Lower lobe of right lung (tissue), 2 donors: ENCODE measurements at regions not wholly inside any gene's neighbourhood (a gene's known extent, or its start where the extent isn't known, plus 50 kb on each side); places are given as distances from the start of the nearest gene placed in this dataset.
"Not testable (repeated sequence)": the region's sequence is repeated elsewhere in the genome, so short reads cannot be mapped to it uniquely, and the experiment has no call there.

Experiments
- ATAC-seq, 2 donors: fragments of 200-7000 bp; cut with Tn5 transposase; one replicate each; pipeline ENCODE4 v1.9.1; 2020 to 2022; ENCODE audit warnings: mild to moderate bottlenecking in 2 of 2, moderate library complexity in 2 of 2
- DNase-seq: peaks from one replicate; pipeline ENCODE4 v3.0.0-alpha.2; 2020
- H3K27ac ChIP-seq: fragments of 200-600 bp; one replicate; pipeline ENCODE4 v1.8.0; 2022
- H3K27me3 ChIP-seq: fragments of 200-600 bp; one replicate; pipeline ENCODE4 v1.8.0; 2022; ENCODE audit warnings: low read depth
- H3K36me3 ChIP-seq: fragments of 200-600 bp; one replicate; pipeline ENCODE4 v1.8.0; 2022; ENCODE audit warnings: mild to moderate bottlenecking
- H3K4me1 ChIP-seq: fragments of 200-600 bp; one replicate; pipeline ENCODE4 v1.8.0; 2022
- H3K4me3 ChIP-seq: fragments of 200-600 bp; one replicate; pipeline ENCODE4 v1.8.0; 2022; ENCODE audit warnings: mild to moderate bottlenecking
- H3K9me3 ChIP-seq: fragments of 200-600 bp; one replicate; pipeline ENCODE4 v1.8.0; 2022
- CTCF ChIP-seq: fragments of 200-600 bp; IDR thresholded peaks from one replicate; pipeline ENCODE4 v1.8.0; 2022; ENCODE audit warnings: antibody characterized with exemption, mild to moderate bottlenecking
- intact Hi-C: fragments of 100-400 bp; cut with DNase I; formaldehyde crosslinking; loops from one replicate; pipeline ENCODE4 v1.11.0; 2022
- donor health status: DM: no; HTN: yes; CAD: no; lungs with severe emphysema.

- Histone ChIP-seq H3K27me3 (no peaks in the 10 kb centered on the region), H3K4me1 (no peaks in the 10 kb centered on the region), H3K27ac (no peak overlapping the region), H3K36me3 (no peaks in the 10 kb centered on the region), H3K4me3 (no peak overlapping the region), H3K9me3 (no peaks in the 10 kb centered on the region)
- ATAC-seq (no peak), DNase-seq (no peak)
- intact Hi-C loops = no loop called here
- no peak for TF ChIP-seq CTCF
Measured at GRCh38 chr6:86016567-86016966, 373.9 kb upstream of the SYNCRIP start.

GRCh38 chr6:86016077-86016476, 373.4 kb upstream of the SYNCRIP start:
- DNase-seq (no peak), ATAC-seq (no peak)
- intact Hi-C loops = no loop called here
- Histone ChIP-seq H3K27me3 (no peaks in the 10 kb centered on the region), H3K4me3 (no peak overlapping the region), H3K36me3 (no peaks in the 10 kb centered on the region), H3K4me1 (no peaks in the 10 kb centered on the region), H3K9me3 (no peaks in the 10 kb centered on the region), H3K27ac (no peak overlapping the region)
- no peak for TF ChIP-seq CTCF

GRCh38 chr6:86012991-86013390, 370.3 kb upstream of the SYNCRIP start:
- H3K36me3 ChIP-seq, intact Hi-C loops, H3K27me3 ChIP-seq, H3K9me3 ChIP-seq, ATAC-seq, H3K4me1 ChIP-seq, H3K27ac ChIP-seq, DNase-seq, H3K4me3 ChIP-seq: not testable (repeated sequence)

- TF ChIP-seq CTCF = no peak
- no peaks in the 10 kb centered on the region for H3K4me1 ChIP-seq
- ATAC-seq (peak; percentile 51 to 72), DNase-seq (no peak)
- H3K4me3 ChIP-seq = no peak overlapping the region
- H3K9me3 ChIP-seq = no peaks in the 10 kb centered on the region
- no peaks in the 10 kb centered on the region for H3K27me3 ChIP-seq
- intact Hi-C loops = no loop called here
- no peak overlapping the region for H3K27ac ChIP-seq
- H3K36me3 ChIP-seq = no peaks in the 10 kb centered on the region
Measured at GRCh38 chr6:86010915-86011786, 368.5 kb upstream of the SYNCRIP start.

GRCh38 chr6:85997206-85997605, 354.5 kb upstream of the SYNCRIP start:
- Histone ChIP-seq H3K36me3 (no peaks in the 10 kb centered on the region), H3K27ac (no peak overlapping the region), H3K4me1 (no peaks in the 10 kb centered on the region), H3K27me3 (no peaks in the 10 kb centered on the region), H3K4me3 (no peak overlapping the region), H3K9me3 (no peaks in the 10 kb centered on the region)
- no peak for TF ChIP-seq CTCF
- no peak for ATAC-seq
- intact Hi-C loops = no loop called here
- no peak for DNase-seq

- no peaks in the 10 kb centered on the region for H3K4me1 ChIP-seq
- TF ChIP-seq CTCF = no peak
- intact Hi-C loops = no loop called here
- ATAC-seq (no peak), DNase-seq (no peak)
- H3K27ac ChIP-seq = no peak overlapping the region
- H3K4me3 ChIP-seq = no peak overlapping the region
- H3K9me3 ChIP-seq = no peaks in the 10 kb centered on the region
- H3K36me3 ChIP-seq = no peaks in the 10 kb centered on the region
- no peaks in the 10 kb centered on the region for H3K27me3 ChIP-seq
Measured at GRCh38 chr6:85996034-85996375, 353.3 kb upstream of the SYNCRIP start.
